Activated naive CD4-positive, alpha-beta T cell treated with anti-CD3 and anti-CD28 coated beads, Interleukin-2, amount 10 ng/mL, durations not matched to agents 7 days and 5 days (primary cell): ENCODE measurements at regions not wholly inside any gene's neighbourhood (a gene's known extent, or its start where the extent isn't known, plus 50 kb on each side); places are given as distances from the start of the nearest gene placed in this dataset.

Experiments
- CTCF ChIA-PET: fragments of 350-600 bp; sonication (Branson Sonifier 250); formaldehyde crosslinking; loops from one replicate; lab custom pipeline; 2021; ENCODE audit warnings: antibody characterized with exemption; lab: Charles Lee
- DNase-seq: peaks from one replicate; pipeline ENCODE4 v3.0.0-alpha.2; 2020
- H3K27ac Mint-ChIP-seq: one replicate; pipeline ENCODE4 v1.8.0; 2021; ENCODE audit warnings: mild to moderate bottlenecking, moderate library complexity, mixed read lengths
- H3K27me3 Mint-ChIP-seq: one replicate; pipeline ENCODE4 v1.8.0; 2021; ENCODE audit warnings: mild to moderate bottlenecking, mixed read lengths
- H3K36me3 Mint-ChIP-seq: one replicate; pipeline ENCODE4 v1.8.0; 2021; ENCODE audit warnings: mixed read lengths
- H3K4me1 Mint-ChIP-seq: one replicate; pipeline ENCODE4 v1.8.0; 2021; ENCODE audit warnings: mixed read lengths
- H3K4me3 Mint-ChIP-seq: one replicate; pipeline ENCODE4 v1.8.0; 2021; ENCODE audit warnings: mild to moderate bottlenecking, moderate library complexity, mixed read lengths
- H3K9me3 Mint-ChIP-seq: one replicate; pipeline ENCODE4 v1.8.0; 2021; ENCODE audit warnings: mixed read lengths

DNA sequence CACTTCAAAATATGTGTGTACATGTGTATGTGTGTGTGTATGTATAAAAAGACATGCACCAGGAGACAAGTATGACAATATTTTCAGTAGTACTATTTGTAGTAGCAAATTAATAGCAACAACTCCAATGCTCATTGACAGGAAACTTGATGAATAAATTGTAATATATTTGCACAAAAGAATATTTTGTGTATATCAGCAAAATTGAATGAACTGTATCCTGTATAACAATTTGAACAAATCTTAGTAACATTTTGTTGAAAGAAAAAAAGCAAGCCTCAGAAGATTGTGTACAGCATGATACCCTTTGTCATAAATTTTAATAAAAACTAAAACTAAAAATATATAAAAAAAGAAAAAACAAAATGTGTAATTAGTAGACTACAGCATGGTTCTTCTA, 1367.3 kb upstream of the TMEFF2 start:
- H3K4me1 Mint-ChIP-seq, result no peaks in the 10 kb centered on the region
- no peaks in the 10 kb centered on the region for H3K27me3 Mint-ChIP-seq

DNA sequence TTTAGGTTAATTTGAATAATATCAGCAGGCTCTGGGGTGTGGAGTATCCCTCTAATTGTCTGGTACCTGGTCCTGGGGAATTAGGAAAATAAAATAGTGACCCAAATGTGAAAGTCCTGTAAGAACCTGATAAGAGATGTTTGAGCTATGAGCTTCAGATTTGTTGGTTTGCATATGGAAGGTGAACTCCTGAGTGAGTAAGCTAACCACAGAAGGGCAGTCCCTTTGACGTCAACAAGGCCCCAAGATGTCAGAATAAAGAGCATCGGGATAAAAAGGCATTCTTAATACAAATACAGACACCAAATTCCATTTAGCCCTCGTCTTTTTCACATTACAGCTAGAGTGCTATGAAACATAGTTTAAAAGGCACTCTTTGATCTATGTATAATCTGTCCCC, 1366.3 kb upstream of the TMEFF2 start:
- no peak overlapping the region for H3K27ac Mint-ChIP-seq
- H3K9me3 Mint-ChIP-seq, result no peaks in the 10 kb centered on the region
- no peaks in the 10 kb centered on the region for H3K36me3 Mint-ChIP-seq
- CTCF ChIA-PET, result no interaction called here
- no peak for DNase-seq
- no peaks in the 10 kb centered on the region for H3K27me3 Mint-ChIP-seq
- H3K4me1 Mint-ChIP-seq, result no peaks in the 10 kb centered on the region
- no peak overlapping the region for H3K4me3 Mint-ChIP-seq

More for the DNA sequence above, 1367.3 kb upstream of the TMEFF2 start:
- Mint-ChIP-seq H3K9me3 (no peaks in the 10 kb centered on the region), H3K36me3 (no peaks in the 10 kb centered on the region), H3K27ac (no peak overlapping the region), H3K4me3 (no peak overlapping the region)
- DNase-seq, result no peak
- CTCF ChIA-PET, result no interaction called here

DNA sequence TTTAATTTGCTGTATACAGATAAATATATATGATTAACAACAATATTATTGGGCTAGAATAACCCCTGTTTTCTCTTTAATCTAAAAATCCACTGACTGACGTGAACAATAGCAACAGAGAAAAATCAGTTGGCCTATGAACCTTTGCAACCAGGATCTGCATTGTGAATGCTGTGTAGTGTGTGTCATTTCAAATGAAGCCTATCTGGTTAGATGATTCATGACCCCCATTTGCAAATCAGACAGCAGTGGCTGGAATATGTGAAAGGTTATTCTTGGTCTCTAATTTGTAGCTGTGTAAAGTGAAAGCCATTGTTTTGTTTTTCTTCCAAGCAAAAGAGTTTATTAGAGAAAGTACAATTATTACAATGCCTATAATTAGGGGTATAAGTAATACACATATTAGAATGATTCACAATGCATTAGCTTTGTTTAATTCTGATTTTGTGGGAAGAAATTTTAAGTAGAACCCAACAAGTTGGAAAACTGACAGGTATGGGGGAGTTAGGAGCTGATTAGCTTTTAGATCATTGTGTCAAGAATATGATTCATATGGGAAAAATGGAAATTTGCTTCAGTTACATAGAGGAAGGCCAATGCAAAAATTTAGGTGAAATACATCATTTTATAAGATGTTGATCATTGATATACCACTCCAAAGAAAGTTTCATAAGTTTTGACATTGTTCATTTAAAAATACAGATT, 1362.2 kb upstream of the TMEFF2 start:
- Mint-ChIP-seq H3K4me1 (no peaks in the 10 kb centered on the region), H3K36me3 (no peaks in the 10 kb centered on the region), H3K27me3 (no peaks in the 10 kb centered on the region)

DNA sequence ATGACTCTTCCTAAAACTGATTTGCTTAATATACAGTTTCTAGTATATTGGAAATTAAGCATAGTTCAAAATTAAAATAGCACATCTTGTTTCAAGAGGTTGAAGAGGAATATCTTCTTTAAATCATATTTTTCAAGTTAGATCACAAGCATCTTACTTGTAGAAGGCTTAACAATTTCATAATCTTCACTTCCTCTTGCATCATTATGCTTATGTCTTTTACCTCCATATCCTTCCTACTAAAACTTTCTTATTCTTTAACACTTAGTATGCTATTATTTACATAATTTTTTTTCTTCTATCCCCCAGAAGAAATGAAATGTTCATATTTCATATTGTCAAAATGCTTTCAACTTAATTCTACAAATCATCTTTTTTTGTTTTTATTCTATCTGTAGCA, 1354.9 kb upstream of the TMEFF2 start:
- no peak for DNase-seq
- no peak overlapping the region for H3K27ac Mint-ChIP-seq
- H3K36me3 Mint-ChIP-seq, result no peaks in the 10 kb centered on the region
- no peaks in the 10 kb centered on the region for H3K27me3 Mint-ChIP-seq
- no peaks in the 10 kb centered on the region for H3K9me3 Mint-ChIP-seq
- no peak overlapping the region for H3K4me3 Mint-ChIP-seq
- H3K4me1 Mint-ChIP-seq, result no peaks in the 10 kb centered on the region
- CTCF ChIA-PET, result no interaction called here

More for the DNA sequence above, 1362.2 kb upstream of the TMEFF2 start:
- Mint-ChIP-seq H3K4me3 (no peak overlapping the region), H3K27ac (no peak overlapping the region), H3K9me3 (no peaks in the 10 kb centered on the region)
- no peak for DNase-seq
- CTCF ChIA-PET, result no interaction called here

DNA sequence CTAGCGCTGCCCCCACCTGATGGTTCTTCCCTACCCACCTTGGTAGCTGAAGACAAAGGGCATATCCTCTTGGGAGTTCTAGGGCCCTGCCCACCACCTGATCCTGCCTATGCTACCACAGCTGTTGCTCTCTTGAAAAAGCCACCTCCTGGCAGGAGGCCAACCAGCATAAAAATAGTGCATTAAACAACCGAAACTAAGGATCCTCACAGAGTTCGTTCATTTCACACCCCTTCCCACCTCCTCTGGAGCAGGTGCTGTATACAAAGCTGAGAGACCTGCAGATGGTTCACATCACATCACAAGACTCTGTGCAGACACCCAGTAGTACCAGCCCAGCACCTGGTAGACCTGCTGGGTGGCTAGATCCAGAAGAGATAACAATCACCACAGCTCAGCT, 1348.0 kb upstream of the TMEFF2 start:
- no peaks in the 10 kb centered on the region for H3K4me1 Mint-ChIP-seq
- CTCF ChIA-PET, result no interaction called here
- no peak overlapping the region for H3K27ac Mint-ChIP-seq
- H3K36me3 Mint-ChIP-seq, result no peaks in the 10 kb centered on the region
- H3K27me3 Mint-ChIP-seq, result no peaks in the 10 kb centered on the region
- H3K4me3 Mint-ChIP-seq, result no peak overlapping the region
- no peaks in the 10 kb centered on the region for H3K9me3 Mint-ChIP-seq
- DNase-seq, result no peak

DNA sequence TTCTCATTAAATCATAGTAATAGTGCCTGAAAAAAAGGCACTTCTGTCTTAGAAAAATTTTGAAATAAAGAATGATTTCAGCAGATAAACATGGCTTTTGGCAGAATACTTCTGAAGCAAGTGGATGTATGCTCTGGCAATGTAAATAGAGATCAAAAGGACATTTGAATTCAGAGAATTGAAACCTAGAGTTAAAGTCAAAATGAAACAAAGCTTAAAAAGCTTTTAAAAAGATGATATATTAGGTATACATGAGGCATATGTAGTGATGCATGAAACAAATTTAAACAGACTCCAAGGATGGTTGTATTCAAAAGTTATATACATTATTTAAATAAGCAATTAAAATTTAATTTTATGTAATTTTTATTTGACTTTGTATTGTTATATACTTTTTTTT, 1344.5 kb upstream of the TMEFF2 start:
- Mint-ChIP-seq H3K4me3 (no peak overlapping the region), H3K9me3 (no peaks in the 10 kb centered on the region), H3K36me3 (no peaks in the 10 kb centered on the region), H3K27ac (no peak overlapping the region), H3K27me3 (no peaks in the 10 kb centered on the region), H3K4me1 (no peaks in the 10 kb centered on the region)
- no peak for DNase-seq
- CTCF ChIA-PET, result no interaction called here

DNA sequence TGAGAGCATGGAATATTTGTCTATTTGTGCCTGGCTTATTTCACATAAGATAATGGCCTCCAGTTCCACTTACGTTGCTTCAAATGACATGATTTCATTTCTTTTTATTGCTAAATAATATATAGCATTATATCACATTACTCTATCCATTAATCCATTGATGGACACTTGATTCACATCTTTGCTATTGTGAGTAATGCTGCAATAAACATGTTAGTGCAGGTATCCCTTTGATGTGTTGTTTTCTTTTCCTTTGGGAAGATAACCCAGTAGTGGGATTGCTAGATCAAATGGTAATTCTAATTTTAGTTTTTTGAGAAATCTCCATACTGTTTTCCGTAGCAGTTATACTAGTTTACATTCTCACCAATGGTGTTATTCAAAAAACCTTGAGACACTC, 1343.3 kb upstream of the TMEFF2 start:
- no peaks in the 10 kb centered on the region for H3K27me3 Mint-ChIP-seq
- H3K27ac Mint-ChIP-seq, result no peak overlapping the region
- DNase-seq, result no peak
- CTCF ChIA-PET, result no interaction called here
- no peaks in the 10 kb centered on the region for H3K9me3 Mint-ChIP-seq
- no peaks in the 10 kb centered on the region for H3K36me3 Mint-ChIP-seq
- no peak overlapping the region for H3K4me3 Mint-ChIP-seq
- no peaks in the 10 kb centered on the region for H3K4me1 Mint-ChIP-seq

DNA sequence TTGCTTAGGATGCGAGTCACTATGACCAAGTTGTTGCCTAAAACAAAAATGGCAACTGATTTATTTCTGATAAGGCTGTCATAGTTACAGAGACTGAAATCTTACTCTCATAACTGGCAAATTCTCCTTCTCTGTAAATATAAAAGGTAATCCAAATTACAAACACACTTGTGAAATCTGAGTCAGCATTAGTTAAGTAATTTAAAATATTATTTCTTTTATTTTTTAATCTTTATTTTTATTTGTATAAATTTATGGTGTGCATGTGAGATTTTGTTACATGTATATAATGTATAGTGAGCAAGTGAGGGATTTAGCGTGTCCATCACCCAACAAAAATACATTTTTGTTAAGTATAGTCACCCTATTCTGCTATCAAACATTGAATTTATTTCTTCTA, 1342.8 kb upstream of the TMEFF2 start:
- Mint-ChIP-seq H3K4me3 (no peak overlapping the region), H3K27me3 (no peaks in the 10 kb centered on the region), H3K4me1 (no peaks in the 10 kb centered on the region), H3K9me3 (no peaks in the 10 kb centered on the region), H3K27ac (no peak overlapping the region), H3K36me3 (no peaks in the 10 kb centered on the region)
- no peak for DNase-seq
- CTCF ChIA-PET, result no interaction called here

DNA sequence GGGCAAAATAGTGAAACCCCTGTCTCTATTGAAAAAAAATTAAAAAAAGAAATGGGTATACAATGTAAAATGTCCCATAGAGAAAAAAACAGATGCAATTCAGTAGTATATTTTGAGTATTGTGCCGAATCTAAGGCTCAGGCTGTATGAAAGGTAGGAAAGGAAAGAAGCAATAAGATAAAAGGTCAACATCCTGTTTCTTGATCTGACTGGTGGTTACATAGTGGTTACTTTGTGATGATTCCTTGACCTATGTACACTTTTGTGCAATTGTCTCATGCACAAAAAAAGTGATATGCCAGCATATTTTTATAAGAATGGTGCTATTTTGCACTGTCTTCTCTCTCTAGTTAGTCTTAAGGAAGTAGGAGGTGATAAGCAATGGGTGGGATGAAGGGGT, 1333.7 kb upstream of the TMEFF2 start:
- Mint-ChIP-seq H3K9me3 (no peaks in the 10 kb centered on the region), H3K4me3 (no peak overlapping the region), H3K27me3 (no peaks in the 10 kb centered on the region), H3K27ac (no peak overlapping the region), H3K36me3 (no peaks in the 10 kb centered on the region), H3K4me1 (no peaks in the 10 kb centered on the region)
- CTCF ChIA-PET, result no interaction called here
- no peak for DNase-seq

DNA sequence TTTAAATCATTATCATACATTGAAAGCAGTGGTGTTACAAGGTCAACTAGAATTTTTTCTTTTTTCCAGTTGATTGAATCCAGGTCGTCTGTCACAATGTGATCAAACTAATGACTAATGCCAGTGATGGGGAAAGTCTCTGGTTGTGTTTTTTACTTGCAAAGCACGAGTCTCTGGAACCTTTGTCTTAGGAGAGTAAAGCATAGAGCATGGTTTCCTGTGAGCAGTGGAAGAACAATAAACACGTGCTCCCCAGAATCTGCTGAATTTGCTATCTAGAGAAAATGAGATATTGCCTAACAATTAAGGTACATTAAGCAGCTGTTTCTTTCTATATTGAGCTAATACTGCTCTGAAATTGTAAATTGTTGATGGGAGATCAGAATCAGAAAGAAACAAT, 1332.4 kb upstream of the TMEFF2 start:
- H3K36me3 Mint-ChIP-seq, result no peaks in the 10 kb centered on the region
- no peaks in the 10 kb centered on the region for H3K27me3 Mint-ChIP-seq
- CTCF ChIA-PET, result no interaction called here
- no peak overlapping the region for H3K27ac Mint-ChIP-seq
- no peaks in the 10 kb centered on the region for H3K4me1 Mint-ChIP-seq
- H3K9me3 Mint-ChIP-seq, result no peaks in the 10 kb centered on the region
- no peak overlapping the region for H3K4me3 Mint-ChIP-seq
- no peak for DNase-seq

DNA sequence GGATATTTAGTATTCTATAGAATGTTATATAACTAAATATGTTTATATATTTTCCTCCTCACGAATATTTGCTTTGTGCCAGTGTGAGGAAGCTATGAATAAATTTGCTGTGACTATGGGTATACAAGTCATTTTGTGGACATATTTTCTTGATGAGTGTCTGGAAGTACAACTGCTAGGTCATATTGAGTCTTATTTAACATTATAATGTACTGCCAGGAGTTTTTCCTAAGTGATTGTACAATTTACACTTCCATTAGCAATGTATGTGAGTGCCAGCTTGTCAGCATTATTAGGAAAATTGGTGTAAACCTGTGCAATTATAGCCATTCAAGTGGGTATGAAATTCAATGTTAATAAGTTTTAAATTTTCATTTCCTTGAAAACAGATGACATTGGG, 1328.9 kb upstream of the TMEFF2 start:
- H3K27me3 Mint-ChIP-seq, result no peaks in the 10 kb centered on the region
- H3K36me3 Mint-ChIP-seq, result no peaks in the 10 kb centered on the region
- H3K9me3 Mint-ChIP-seq, result no peaks in the 10 kb centered on the region
- DNase-seq, result no peak
- no peak overlapping the region for H3K27ac Mint-ChIP-seq
- H3K4me1 Mint-ChIP-seq, result no peaks in the 10 kb centered on the region
- no peak overlapping the region for H3K4me3 Mint-ChIP-seq
- CTCF ChIA-PET, result no interaction called here

DNA sequence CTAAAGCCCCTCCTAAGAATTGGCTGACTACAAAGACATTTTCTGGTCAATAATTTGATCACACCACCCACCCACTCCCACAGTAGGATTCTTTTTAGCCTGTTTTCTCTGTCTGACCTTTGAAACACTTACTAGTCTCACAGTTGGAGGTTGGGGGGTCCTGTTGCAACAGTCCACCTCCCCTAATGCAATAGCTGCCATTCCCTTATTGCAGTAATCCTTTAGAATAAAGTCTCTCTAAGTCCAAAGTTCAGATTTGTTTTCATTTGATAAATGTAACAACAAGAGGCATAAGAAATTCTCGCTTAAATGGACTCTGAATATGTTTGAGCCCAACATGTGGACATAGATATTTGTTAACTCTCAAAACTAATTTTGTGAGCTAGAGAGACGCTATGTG, 1326.8 kb upstream of the TMEFF2 start:
- no peak for DNase-seq
- H3K27ac Mint-ChIP-seq, result no peak overlapping the region
- no peaks in the 10 kb centered on the region for H3K4me1 Mint-ChIP-seq
- no peaks in the 10 kb centered on the region for H3K36me3 Mint-ChIP-seq
- H3K27me3 Mint-ChIP-seq, result no peaks in the 10 kb centered on the region
- CTCF ChIA-PET, result no interaction called here
- H3K9me3 Mint-ChIP-seq, result peaks cover 3% of the 10 kb centered on the region
- H3K4me3 Mint-ChIP-seq, result no peak overlapping the region

DNA sequence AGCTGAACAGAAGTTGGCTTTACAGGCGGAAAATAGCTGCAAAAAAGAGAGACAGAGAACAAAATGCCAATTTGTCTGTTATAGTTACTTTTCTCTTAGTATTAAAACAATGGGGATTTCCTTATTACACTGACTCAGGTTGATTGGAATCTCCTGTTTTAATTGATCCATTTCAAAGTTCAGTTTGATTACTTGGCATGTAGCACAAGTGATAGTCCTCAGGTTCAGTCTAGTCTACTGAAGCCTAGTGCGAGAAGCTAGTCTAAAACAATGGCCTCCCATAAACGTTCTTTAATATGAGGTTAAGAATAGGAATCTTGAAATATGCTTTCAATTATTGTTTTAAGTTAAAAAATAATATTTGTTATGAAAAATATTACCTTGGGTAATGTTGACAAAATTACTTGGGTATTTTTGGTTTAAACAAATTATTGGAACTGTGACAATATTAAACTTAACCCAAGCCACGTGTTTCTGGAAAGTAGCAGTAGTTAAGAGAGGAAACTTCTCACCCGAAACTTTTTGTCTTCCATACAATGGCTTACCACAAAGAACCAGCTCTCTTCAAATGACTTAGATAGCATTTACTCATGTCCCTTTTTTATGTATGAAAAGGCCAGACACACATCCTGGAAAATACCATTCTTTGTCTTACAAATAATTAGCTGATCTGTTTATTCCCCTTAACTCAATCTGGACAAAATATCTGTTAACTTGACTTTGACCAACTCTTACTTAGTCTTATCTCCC, 1326.2 kb upstream of the TMEFF2 start:
- Mint-ChIP-seq H3K27me3 (no peaks in the 10 kb centered on the region), H3K4me1 (no peaks in the 10 kb centered on the region), H3K27ac (no peak overlapping the region), H3K9me3 (peaks cover 3% of the 10 kb centered on the region), H3K4me3 (no peak overlapping the region), H3K36me3 (no peaks in the 10 kb centered on the region)
- CTCF ChIA-PET, result no interaction called here
- no peak for DNase-seq

DNA sequence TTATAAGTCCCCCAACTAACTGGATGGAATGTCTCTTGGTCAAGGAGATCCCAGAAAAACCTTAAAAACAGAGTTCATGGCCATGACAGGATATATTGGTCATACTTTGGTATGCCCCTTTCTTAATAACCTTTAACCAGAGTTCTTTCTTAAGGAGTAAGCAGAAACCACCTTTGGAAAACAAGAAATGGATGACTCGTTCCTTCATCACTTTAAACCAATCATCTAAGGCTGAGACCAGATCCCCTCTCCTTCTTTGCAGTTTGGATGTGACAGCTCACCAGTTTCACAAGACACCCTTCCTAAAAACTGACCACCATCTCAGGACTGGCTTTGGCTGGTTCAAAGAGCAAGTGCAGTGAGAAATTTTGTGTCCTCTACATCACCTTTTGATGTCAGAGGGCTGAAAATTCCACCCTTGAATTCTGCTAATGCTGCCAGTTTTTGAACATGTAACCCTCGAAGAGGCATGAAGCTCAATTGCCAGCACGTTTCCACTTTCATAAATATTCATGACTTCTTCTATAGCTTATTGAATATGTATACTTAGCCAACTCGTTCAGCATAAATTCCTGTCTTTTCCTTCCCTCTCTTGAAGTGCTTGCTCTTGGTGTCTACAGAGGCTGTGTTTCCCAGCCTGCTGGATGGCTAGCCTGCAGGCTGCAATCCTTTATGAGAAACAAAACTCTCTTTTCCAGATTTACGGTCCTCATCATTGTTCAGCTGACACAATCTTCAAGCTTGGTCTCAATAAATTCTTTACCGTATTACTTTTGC, 1323.5 kb upstream of the TMEFF2 start:
- no peak for DNase-seq
- Mint-ChIP-seq H3K4me3 (no peak overlapping the region), H3K4me1 (no peaks in the 10 kb centered on the region), H3K36me3 (no peaks in the 10 kb centered on the region), H3K9me3 (peaks cover 3% of the 10 kb centered on the region), H3K27me3 (no peaks in the 10 kb centered on the region), H3K27ac (no peak overlapping the region)
- CTCF ChIA-PET, result no interaction called here

DNA sequence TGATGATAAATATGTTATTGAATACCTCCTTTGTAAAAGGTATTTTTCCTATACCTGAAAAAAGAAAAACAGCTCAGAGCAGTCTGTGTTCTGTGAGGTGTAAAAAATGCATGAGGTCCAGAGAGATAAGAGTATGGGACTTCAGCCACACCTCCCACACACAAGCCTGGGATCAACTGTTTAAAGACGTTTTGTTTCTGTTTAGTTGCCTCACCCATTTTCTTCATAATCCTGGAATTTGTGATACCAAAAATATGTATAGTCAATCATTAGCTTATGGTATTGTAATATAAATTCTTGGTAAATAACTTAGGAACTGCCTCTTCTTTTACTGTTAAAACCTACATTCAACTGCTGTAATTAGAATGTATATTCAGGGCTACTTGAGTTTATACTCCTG, 1322.9 kb upstream of the TMEFF2 start:
- DNase-seq, result no peak
- H3K9me3 Mint-ChIP-seq, result peaks cover 3% of the 10 kb centered on the region
- H3K4me3 Mint-ChIP-seq, result no peak overlapping the region
- CTCF ChIA-PET, result no interaction called here
- H3K4me1 Mint-ChIP-seq, result no peaks in the 10 kb centered on the region
- no peak overlapping the region for H3K27ac Mint-ChIP-seq
- no peaks in the 10 kb centered on the region for H3K36me3 Mint-ChIP-seq
- H3K27me3 Mint-ChIP-seq, result no peaks in the 10 kb centered on the region
